ENCODE measurements at regions not wholly inside any gene's neighbourhood (a gene's known extent, or its start where the extent isn't known, plus 50 kb on each side); places are given as distances from the start of the nearest gene placed in this dataset.

- TF ChIP-seq FOXP2 (optimal IDR thresholded peaks at IDR 0.05; ENCODE audit: borderline replicate concordance, extremely low read depth, extremely low read length, insufficient read depth) (no peak), TAF1 (IDR thresholded peaks at IDR 0.05; ENCODE audit: borderline replicate concordance, insufficient read depth, low read length) (no peak), REST (IDR thresholded peaks at IDR 0.05; ENCODE audit: insufficient read depth in 1 of 2, low read depth in 2 of 2, low read length in 2 of 2) (no peak), POLR2AphosphoS5 (IDR thresholded peaks at IDR 0.05; ENCODE audit: low read depth, low read length) (no peak), SIN3A (IDR thresholded peaks at IDR 0.05; ENCODE audit: borderline replicate concordance, insufficient read depth, low read length) (no peak)
These were observed 735.9 kb downstream of the NCAM2 start for GRCh38 chr21:21734088-21734487.

GRCh38 chr21:21737186-21737585, 739.0 kb downstream of the NCAM2 start:
- no peak for TF ChIP-seq FOXP2 (optimal IDR thresholded peaks at IDR 0.05; ENCODE audit: borderline replicate concordance, extremely low read depth, extremely low read length, insufficient read depth)
- TF ChIP-seq POLR2AphosphoS5 (IDR thresholded peaks at IDR 0.05; ENCODE audit: low read depth, low read length): no peak
- no peak for TF ChIP-seq SIN3A (IDR thresholded peaks at IDR 0.05; ENCODE audit: borderline replicate concordance, insufficient read depth, low read length)
- TF ChIP-seq REST (IDR thresholded peaks at IDR 0.05; ENCODE audit: insufficient read depth in 1 of 2, low read depth in 2 of 2, low read length in 2 of 2): no peak
- TF ChIP-seq TAF1 (IDR thresholded peaks at IDR 0.05; ENCODE audit: borderline replicate concordance, insufficient read depth, low read length): no peak

- TF ChIP-seq FOXP2 (optimal IDR thresholded peaks at IDR 0.05; ENCODE audit: borderline replicate concordance, extremely low read depth, extremely low read length, insufficient read depth): no peak
- TF ChIP-seq REST (IDR thresholded peaks at IDR 0.05; ENCODE audit: insufficient read depth in 1 of 2, low read depth in 2 of 2, low read length in 2 of 2): no peak
- no peak for TF ChIP-seq SIN3A (IDR thresholded peaks at IDR 0.05; ENCODE audit: borderline replicate concordance, insufficient read depth, low read length)
- no peak for TF ChIP-seq POLR2AphosphoS5 (IDR thresholded peaks at IDR 0.05; ENCODE audit: low read depth, low read length)
- no peak for TF ChIP-seq TAF1 (IDR thresholded peaks at IDR 0.05; ENCODE audit: borderline replicate concordance, insufficient read depth, low read length)
These were observed 742.0 kb downstream of the NCAM2 start for GRCh38 chr21:21740207-21740606.

- no peak for TF ChIP-seq SIN3A (IDR thresholded peaks at IDR 0.05; ENCODE audit: borderline replicate concordance, insufficient read depth, low read length)
- no peak for TF ChIP-seq POLR2AphosphoS5 (IDR thresholded peaks at IDR 0.05; ENCODE audit: low read depth, low read length)
These were observed 752.1 kb downstream of the NCAM2 start for GRCh38 chr21:21750124-21750825.

- TF ChIP-seq FOXP2 (optimal IDR thresholded peaks at IDR 0.05; ENCODE audit: borderline replicate concordance, extremely low read depth, extremely low read length, insufficient read depth): no peak
- TF ChIP-seq POLR2AphosphoS5 (IDR thresholded peaks at IDR 0.05; ENCODE audit: low read depth, low read length): no peak
- TF ChIP-seq TAF1 (IDR thresholded peaks at IDR 0.05; ENCODE audit: borderline replicate concordance, insufficient read depth, low read length): no peak
- TF ChIP-seq SIN3A (IDR thresholded peaks at IDR 0.05; ENCODE audit: borderline replicate concordance, insufficient read depth, low read length): no peak
- TF ChIP-seq REST (IDR thresholded peaks at IDR 0.05; ENCODE audit: insufficient read depth in 1 of 2, low read depth in 2 of 2, low read length in 2 of 2): no peak
These were observed 753.1 kb downstream of the NCAM2 start for GRCh38 chr21:21751286-21751685.
